Activated T-helper 9 cell treated with anti-CD3 and anti-CD28 coated beads, Interleukin-2, amount 50 U/mL, for 16 hours (primary cell): ENCODE measurements at regions not wholly inside any gene's neighbourhood (a gene's known extent, or its start where the extent isn't known, plus 50 kb on each side); places are given as distances from the start of the nearest gene placed in this dataset.
"Not testable (repeated sequence)": the region's sequence is repeated elsewhere in the genome, so short reads cannot be mapped to it uniquely, and the experiment has no call there.

ENCODE experiments used
- DNase-seq: peaks from one replicate; pipeline ENCODE4 v3.0.0-alpha.2; 2020; ENCODE audit warnings: low read depth

GRCh38 chr1:157319567-157319966, 181.4 kb upstream of the ETV3 start:
- DNase-seq = no peak

DNA sequence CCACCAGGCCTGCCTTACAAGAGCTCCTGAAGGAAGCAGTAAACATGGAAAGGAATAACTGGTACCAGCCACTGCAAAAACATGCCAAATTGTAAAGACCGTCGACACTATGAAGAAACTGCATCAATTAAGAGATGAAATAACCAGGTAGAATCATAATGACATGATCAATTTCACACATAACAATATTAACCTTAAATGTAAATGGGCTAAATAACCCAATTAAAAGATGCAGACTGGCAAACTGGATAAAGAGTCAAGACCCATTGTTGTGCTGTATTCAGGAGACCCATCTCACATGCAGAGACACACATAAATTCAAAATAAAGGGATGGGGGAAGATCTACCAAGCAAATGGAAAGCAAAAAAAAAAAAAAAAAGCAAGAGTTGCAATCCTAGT, 179.0 kb upstream of the ETV3 start:
- DNase-seq = not testable (repeated sequence)

DNA sequence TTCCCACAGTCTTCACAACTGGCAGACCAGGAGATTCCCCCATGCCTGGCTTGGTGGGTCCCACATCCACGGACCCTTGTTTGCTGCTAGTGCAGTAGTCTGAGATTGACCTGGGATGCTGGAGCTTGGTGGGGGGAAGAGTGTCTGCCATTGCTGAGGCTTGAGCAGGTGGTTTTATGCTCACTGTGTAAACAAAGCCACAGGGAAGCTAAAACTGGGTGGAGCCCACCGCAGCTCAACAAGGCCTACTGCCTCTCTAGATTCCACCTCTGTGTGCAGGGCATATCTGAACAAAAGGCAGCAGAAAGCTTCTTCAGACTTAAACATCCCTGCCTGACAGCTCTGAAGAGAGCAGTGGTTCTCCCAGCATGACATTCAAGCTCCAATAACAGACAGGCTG, 177.3 kb upstream of the ETV3 start:
- DNase-seq = no peak

DNA sequence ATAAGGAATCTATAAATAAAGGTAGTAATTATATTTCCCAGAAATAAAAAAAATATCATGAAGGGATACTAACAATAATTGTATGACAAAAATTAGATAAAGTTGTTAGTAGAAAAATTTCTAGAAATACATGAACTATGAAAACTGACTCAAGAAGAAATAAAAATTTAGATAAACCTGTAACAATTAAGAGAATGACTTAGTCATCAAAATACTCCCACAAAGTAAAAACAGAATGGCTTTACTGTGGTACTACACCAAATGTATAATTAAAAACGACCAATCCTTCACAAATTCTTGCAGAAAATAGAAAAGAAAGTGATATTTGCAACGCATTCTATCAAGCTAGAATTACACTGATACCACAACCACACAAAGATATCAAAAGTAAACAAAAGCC, 176.2 kb upstream of the ETV3 start:
- DNase-seq = no peak

- DNase-seq = no peak
Observed at GRCh38 chr1:157313240-157313807, 175.1 kb upstream of the ETV3 start.

DNA sequence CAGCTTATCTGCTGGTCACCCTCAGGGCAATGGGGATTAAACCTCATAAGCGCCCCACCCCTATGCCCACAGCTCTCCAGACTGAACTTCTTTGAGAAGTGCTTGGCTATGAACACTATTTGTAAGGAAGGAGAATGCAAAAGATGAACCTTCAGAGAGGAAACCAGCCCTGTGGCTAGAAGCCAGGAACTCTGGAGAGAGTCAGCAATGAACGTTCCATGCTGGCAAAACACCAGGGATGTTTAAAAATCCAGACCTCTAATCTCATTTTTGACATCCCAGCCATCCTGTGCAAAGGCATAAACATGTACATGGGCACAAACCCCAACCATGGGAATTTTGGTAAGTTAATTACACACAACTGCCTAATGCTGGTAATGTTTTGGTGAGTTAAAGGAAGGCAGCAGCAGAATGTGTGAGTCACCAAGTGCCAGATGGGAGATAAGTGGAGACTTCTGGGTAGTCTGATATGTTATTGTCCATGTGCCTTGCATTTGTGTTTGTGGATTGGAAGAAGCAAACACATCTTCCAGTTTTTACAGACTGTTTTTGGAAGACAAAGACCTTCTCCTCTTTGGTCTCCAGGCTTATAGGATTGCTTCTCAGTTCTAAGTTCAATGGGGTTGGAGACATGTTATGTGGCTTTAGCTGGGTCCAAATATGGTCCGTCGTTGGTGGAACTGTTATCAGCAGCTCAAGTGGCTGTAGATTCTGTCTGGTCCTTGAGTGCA, 174.1 kb upstream of the ETV3 start:
- no peak for DNase-seq

- no peak for DNase-seq
Observed at GRCh38 chr1:157311730-157312081, 173.5 kb upstream of the ETV3 start.

DNA sequence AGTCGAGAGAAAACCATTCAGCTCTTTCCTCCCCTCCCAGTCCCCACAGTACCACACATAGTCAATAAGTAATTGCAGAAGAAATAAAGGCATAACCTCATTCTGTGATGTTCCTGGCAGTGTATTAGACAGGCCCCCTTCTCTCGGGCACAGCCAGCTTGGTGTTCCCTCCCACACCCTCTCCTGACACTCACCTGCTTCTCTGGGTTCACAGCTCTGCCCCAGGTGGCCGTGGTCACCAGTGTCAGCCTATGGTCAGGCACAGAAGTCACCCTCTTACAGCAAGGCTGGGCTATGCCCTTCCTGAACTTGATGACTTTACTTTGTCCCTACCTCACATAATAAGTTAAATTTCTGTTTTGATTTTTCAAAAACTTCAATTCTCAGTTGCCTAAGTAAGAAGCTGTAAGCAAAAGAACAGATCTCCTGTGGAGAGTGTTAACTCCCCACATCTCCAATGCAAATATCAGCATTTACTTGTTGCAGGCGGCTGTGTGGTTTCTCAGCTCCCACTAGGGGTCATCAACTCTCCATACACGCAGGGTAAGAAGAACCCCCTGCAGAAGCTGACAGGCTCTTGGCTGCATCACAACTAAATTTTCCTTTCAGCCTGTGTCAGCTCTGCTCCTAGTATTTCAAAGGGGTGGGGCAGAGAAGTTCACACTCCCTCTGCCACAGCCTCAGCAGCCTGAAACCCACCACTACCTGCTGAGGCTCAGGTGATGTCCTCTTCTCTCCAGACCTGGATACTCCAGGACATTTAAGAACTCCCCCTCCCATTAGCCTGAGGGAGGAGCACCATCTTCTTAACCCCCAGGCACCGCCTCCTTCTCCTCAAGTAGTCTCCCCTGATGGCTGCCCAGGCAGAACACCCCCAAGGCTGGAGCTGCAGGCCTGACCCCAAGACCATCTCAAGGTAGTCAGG, 172.9 kb upstream of the ETV3 start:
- not testable (repeated sequence) for DNase-seq

DNA sequence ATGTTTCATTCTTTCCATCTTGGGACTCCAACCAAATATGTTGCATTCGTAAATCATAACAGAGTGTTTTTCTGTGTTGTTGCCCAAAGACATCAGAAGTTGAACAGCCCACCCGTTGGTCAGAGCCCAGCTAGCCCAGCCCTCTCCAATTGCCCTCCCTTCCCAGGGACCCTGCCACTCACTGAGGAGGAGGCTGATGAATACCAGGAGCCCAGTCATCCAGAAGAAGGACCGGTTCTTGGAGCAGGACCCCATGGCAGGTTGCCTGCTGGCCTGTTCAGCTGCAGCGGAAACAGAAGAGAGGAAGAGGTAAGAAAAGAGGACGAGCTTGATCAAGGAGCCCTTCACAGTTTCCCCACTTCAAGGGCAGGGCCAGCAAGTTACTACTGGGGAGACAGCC, 172.2 kb upstream of the ETV3 start:
- no peak for DNase-seq

- DNase-seq = no peak
Observed at GRCh38 chr1:157307491-157307890, 169.3 kb upstream of the ETV3 start.

GRCh38 chr1:157306896-157307295, 168.7 kb upstream of the ETV3 start:
- no peak for DNase-seq

- DNase-seq = no peak
Observed at GRCh38 chr1:157304271-157304670, 166.1 kb upstream of the ETV3 start.

DNA sequence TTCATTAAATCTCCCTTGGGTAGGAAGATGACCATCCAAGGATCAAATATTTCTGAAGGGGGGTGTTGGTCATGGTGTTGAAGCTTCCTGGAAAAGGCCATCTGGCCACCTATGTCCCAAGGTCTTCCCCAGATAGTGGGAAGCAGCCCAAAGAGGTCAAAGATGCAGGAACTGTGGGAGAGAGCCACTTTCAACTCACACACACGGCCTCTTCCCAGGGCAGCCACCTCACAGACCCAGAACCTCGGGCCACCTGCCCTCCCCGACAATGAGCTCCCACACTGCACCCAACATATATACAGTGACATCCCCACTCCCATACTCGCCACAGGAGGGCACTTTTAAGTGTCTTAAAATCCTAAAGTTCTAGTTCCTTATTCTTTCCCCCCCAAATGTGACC, 164.5 kb upstream of the ETV3 start:
- DNase-seq = no peak

DNA sequence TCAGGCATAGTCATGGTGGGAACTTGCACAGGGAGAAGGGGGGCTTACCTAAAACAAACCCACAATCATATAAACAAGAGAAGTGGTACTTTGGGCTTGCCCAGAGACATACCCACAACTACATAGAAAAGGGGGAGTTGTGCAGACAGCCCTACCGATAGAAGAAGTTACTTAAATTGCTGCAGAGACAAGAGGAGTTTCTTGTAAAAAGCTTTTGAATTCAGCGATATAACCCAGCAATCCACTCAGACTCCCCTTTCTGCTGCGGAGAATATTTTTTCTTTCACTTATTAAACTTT, 164.0 kb upstream of the ETV3 start:
- no peak for DNase-seq

DNA sequence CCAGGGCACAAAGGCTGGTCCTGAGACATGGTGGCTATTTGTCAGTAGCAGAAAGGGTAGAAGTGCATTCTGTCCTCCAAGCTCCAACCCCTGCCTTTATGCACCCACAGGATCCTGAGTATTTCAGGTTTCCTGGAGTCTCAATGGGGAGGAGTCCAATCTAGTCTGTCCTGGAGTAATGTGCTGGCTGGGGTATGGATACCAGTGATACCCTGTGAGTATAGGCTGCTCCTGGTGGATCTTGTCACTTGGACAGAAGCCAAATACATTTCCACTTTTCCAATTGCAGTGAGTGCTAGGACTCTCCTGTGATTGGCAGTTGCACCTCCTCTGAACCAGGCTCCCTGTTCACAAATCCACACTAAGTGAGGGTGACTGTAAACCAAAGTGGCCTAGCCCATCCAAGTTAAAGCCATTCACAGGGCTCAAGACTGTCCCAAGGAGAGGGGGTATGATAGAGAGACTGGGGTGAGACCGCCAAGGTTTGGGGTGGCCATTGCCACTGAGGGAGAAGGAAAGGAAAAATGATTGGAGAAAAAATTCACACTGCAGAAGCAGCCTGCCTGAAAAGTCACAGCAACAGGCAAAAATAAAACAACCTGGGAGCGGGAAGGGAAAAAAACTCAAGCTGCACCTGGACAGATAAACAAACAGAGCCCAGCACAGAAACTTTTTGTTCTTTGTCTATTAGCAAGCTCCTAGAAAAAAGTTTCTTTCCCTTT, 163.4 kb upstream of the ETV3 start:
- no peak for DNase-seq

DNA sequence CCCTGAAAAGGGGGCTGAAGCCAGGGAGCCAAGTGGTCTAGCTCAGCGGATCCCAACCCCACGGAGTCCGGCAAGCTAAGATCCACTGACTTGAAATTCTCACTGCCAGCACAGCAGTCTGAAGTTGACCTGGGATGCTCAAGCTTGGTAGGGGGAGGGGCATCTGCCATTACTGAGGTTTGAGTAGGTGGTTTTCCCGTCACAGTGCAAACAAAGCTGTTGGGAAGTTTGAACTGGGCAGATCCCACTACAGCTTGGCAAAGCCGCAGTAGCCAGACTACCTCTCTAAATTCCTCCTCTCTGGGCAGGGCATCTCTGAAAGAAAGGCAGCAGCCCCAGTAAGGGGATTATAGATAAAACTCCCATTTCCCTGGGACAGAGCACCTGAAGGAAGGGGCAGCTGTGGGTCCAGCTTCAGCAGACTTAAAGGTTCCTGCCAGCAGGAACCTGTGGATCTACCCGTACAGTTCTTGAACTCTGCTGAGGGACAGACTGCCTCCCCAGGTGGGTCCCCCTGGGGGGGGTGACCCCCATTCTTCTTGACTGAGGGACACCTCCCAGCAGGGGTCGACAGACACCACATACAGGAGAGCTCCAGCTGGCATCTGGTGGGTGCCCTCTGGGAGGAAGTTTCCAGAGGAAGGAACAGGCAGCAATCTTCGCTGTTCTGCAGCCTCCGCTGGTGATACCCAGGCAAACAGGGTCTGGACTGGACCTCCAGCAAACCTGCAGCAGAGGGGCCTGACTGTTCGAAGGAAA, 156.4 kb upstream of the ETV3 start:
- not testable (repeated sequence) for DNase-seq

GRCh38 chr1:157292809-157293564, 154.8 kb upstream of the ETV3 start:
- DNase-seq = no peak

- no peak for DNase-seq
Observed at GRCh38 chr1:157292302-157292701, 154.1 kb upstream of the ETV3 start.

DNA sequence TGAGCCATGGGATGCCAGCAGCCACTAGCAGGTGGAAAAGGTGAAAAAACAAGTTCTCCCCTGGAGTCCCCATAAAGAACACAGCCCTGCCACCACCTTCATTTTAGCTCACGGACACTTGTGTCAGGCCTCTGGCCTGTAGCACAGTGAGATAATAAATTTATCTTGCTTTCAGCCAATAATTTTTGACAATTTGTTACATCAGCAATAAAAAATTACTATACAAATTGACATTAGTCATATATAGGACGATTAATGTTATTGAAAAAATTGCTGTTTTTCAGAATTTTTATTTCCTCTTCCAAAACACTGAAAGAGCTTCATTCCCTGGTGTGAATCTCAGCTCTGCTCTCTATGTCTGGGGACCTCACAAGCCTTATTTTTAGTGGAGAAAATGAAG, 152.9 kb upstream of the ETV3 start:
- DNase-seq = no peak

DNA sequence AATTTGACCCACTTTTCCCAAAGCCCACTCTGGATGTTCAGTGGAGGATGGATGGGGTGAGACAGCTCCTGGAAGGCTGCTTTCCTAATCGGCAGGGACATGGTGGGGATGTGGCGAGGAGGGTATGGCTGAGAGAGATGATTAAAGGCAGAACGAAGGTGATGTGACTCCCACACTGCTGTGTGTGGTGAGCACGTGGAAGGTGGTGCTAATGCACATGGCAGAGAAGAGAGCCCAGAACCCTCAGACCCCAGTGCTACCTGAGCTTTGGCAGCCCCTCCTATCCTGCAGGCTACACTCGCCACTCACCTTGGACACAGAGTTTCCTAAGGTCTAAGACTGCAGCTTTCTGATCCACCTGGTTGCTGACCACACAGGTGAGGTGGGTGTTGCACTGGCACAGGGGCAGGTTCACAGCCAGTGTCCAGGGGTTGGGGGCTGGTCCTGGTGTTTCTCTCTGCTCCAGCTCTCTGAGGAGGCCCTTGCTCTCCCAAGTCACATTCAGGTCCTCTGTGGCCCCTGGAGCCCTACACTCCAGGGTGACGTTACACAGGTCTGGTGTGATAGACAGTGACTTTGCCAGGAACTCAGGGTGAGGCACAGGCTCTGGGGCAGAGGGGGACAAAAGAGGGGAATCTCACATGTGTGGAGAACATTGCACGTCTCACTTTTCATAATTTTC, 151.4 kb upstream of the ETV3 start:
- DNase-seq = no peak

GRCh38 chr1:157288996-157289395, 150.8 kb upstream of the ETV3 start:
- DNase-seq = no peak
